CD4-positive, alpha-beta T cell (primary cell): ENCODE measurements at regions not wholly inside any gene's neighbourhood (a gene's known extent, or its start where the extent isn't known, plus 50 kb on each side); places are given as distances from the start of the nearest gene placed in this dataset.

Source experiments
- ATAC-seq: fragments of 200-7000 bp; cut with Tn5 transposase; one replicate; pipeline ENCODE4 v1.10.0; 2022; ENCODE audit warnings: mild to moderate bottlenecking; ENCODE audit not compliant: poor library complexity
- CTCF ChIA-PET: fragments of 350-600 bp; sonication (Branson Sonifier 250); formaldehyde crosslinking; loops from one replicate; lab custom pipeline; 2021; ENCODE audit warnings: antibody characterized with exemption, inconsistent platforms; lab: Charles Lee
- POLR2A ChIA-PET: fragments of 350-600 bp; sonication (Branson Sonifier 250); formaldehyde crosslinking; loops from one replicate; lab custom pipeline; 2021; ENCODE audit warnings: antibody characterized with exemption, inconsistent platforms; lab: Charles Lee
- DNase-seq, 14 experiments: peaks; one replicate each; pipeline ENCODE4 v3.0.0-alpha.2; 2013 to 2020; ENCODE audit warnings: mixed read lengths in 2 of 14
- H3K27ac ChIP-seq, 2 donors: one replicate each; pipeline versions ENCODE4 v1.5.1 to v1.7.0; 2013; ENCODE audit warnings: low read length in 2 of 2, low read depth in 1 of 2, mild to moderate bottlenecking in 1 of 2
- H3K27me3 ChIP-seq, 2 experiments: 1 replicate in 1 of 2; 2 replicates in 1 of 2; pipeline versions ENCODE4 v1.6.1 to v1.7.0; 2013; ENCODE audit warnings: low read length in 2 of 2, control low read depth in 1 of 2, mild to moderate bottlenecking in 1 of 2, moderate library complexity in 1 of 2; ENCODE audit not compliant: insufficient read depth in 2 of 2, control insufficient read depth in 1 of 2
- H3K36me3 ChIP-seq: one replicate; pipeline ENCODE4 v1.6.1; 2013; ENCODE audit warnings: low read length, control low read depth; ENCODE audit not compliant: insufficient read depth
- H3K4me1 ChIP-seq: one replicate; pipeline ENCODE4 v1.6.1; 2013; ENCODE audit warnings: low read length, control low read depth; ENCODE audit not compliant: insufficient read depth
- H3K4me3 ChIP-seq: one replicate; pipeline ENCODE4 v1.5.1; 2013; ENCODE audit warnings: mild to moderate bottlenecking, low read length, moderate library complexity
- H3K9me3 ChIP-seq, 2 experiments: 1 replicate in 1 of 2; 2 replicates in 1 of 2; pipeline versions ENCODE4 v1.6.1 to v1.7.0; 2013; ENCODE audit warnings: low read length in 2 of 2, mild to moderate bottlenecking in 2 of 2, control low read depth in 1 of 2, moderate library complexity in 1 of 2; ENCODE audit not compliant: control insufficient read depth in 1 of 2, insufficient read depth in 1 of 2
- H3K27ac Mint-ChIP-seq: one replicate; pipeline ENCODE4 v1.8.0; 2020; ENCODE audit warnings: mixed read lengths
- H3K27me3 Mint-ChIP-seq: one replicate; pipeline ENCODE4 v1.8.0; 2021; ENCODE audit warnings: mixed read lengths
- H3K36me3 Mint-ChIP-seq: one replicate; pipeline ENCODE4 v1.8.0; 2021; ENCODE audit warnings: low read depth, mixed read lengths
- H3K4me1 Mint-ChIP-seq: one replicate; pipeline ENCODE4 v1.8.0; 2021; ENCODE audit warnings: low read depth, mixed read lengths
- H3K4me3 Mint-ChIP-seq: one replicate; pipeline ENCODE4 v1.8.0; 2020; ENCODE audit warnings: mild to moderate bottlenecking, mixed read lengths
- H3K9me3 Mint-ChIP-seq: one replicate; pipeline ENCODE4 v1.8.0; 2020; ENCODE audit warnings: mixed read lengths
- intact Hi-C, 2 experiments: fragments of 100-400 bp; cut with DNase I in 1 of 2; cut with micrococcal nuclease in 1 of 2; formaldehyde crosslinking; loops; one replicate each; pipeline versions ENCODE4 v1.15.1 to v1.9.0; 2023 to 2025; cut with DNase I, micrococcal nuclease
- TF ChIP-seq, protein P1 (sequence below): fragments of 200-600 bp; IDR thresholded peaks from one replicate; pipeline ENCODE4 v1.8.0; 2022; ENCODE audit warnings: antibody characterized with exemption, mild to moderate bottlenecking

DNA sequence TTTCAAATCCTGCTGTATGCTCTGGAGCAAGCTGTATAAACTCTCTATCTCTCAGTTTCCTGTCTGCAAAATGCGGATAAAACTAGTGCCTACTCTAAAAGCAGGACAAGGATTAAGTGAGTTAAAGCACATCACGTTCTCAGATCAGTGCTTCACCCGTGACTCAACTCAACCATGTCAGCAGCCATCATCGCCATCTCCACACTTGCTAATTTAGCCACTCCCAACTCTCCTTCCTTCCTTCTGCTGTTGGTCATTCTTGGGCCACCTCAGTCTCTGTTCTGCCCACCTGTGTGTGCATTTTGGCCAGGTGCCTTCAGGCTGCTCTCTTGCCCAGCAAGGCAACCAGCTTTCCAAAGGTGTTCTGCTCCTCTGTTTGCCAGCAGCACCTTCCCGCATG, 260.0 kb upstream of the CDYL start:
- DNase-seq (no peak), ATAC-seq (no peak)
- Mint-ChIP-seq H3K27me3 (peaks cover 11% of the 10 kb centered on the region), H3K4me1 (no peaks in the 10 kb centered on the region), H3K27ac (no peak overlapping the region), H3K4me3 (no peak overlapping the region), H3K36me3 (no peaks in the 10 kb centered on the region), H3K9me3 (no peaks in the 10 kb centered on the region)
- Histone ChIP-seq H3K27me3 (no peaks in the 10 kb centered on the region), H3K4me3 (no peak overlapping the region), H3K36me3 (no peaks in the 10 kb centered on the region), H3K9me3 (peaks cover 0 to 8% of the 10 kb centered on the region in 2 experiments), H3K27ac (no peak overlapping the region), H3K4me1 (no peaks in the 10 kb centered on the region)
- CTCF ChIA-PET, result no interaction called here
- intact Hi-C loops, result no loop called here
- TF ChIP-seq, protein P1, sequence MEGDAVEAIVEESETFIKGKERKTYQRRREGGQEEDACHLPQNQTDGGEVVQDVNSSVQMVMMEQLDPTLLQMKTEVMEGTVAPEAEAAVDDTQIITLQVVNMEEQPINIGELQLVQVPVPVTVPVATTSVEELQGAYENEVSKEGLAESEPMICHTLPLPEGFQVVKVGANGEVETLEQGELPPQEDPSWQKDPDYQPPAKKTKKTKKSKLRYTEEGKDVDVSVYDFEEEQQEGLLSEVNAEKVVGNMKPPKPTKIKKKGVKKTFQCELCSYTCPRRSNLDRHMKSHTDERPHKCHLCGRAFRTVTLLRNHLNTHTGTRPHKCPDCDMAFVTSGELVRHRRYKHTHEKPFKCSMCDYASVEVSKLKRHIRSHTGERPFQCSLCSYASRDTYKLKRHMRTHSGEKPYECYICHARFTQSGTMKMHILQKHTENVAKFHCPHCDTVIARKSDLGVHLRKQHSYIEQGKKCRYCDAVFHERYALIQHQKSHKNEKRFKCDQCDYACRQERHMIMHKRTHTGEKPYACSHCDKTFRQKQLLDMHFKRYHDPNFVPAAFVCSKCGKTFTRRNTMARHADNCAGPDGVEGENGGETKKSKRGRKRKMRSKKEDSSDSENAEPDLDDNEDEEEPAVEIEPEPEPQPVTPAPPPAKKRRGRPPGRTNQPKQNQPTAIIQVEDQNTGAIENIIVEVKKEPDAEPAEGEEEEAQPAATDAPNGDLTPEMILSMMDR, result no peak
- POLR2A ChIA-PET, result no interaction called here

GRCh38 chr6:4513561-4513960, 262.6 kb upstream of the CDYL start:
- H3K27ac Mint-ChIP-seq, result no peak overlapping the region
- TF ChIP-seq, protein P1, result no peak
- ATAC-seq, result no peak
- intact Hi-C loops, result no loop called here
- peaks cover 0 to 19% of the 10 kb centered on the region in 2 experiments for H3K9me3 ChIP-seq
- POLR2A ChIA-PET, result no interaction called here
- H3K4me1 Mint-ChIP-seq, result no peaks in the 10 kb centered on the region
- H3K4me3 Mint-ChIP-seq, result no peak overlapping the region
- no peaks in the 10 kb centered on the region for H3K4me1 ChIP-seq
- DNase-seq, result no peak
- no peaks in the 10 kb centered on the region for H3K9me3 Mint-ChIP-seq
- H3K36me3 ChIP-seq, result no peaks in the 10 kb centered on the region
- H3K4me3 ChIP-seq, result no peak overlapping the region
- CTCF ChIA-PET, result no interaction called here
- H3K36me3 Mint-ChIP-seq, result no peaks in the 10 kb centered on the region
- H3K27ac ChIP-seq, result no peak overlapping the region
- peaks cover 20% of the 10 kb centered on the region for H3K27me3 Mint-ChIP-seq
- no peaks in the 10 kb centered on the region for H3K27me3 ChIP-seq

DNA sequence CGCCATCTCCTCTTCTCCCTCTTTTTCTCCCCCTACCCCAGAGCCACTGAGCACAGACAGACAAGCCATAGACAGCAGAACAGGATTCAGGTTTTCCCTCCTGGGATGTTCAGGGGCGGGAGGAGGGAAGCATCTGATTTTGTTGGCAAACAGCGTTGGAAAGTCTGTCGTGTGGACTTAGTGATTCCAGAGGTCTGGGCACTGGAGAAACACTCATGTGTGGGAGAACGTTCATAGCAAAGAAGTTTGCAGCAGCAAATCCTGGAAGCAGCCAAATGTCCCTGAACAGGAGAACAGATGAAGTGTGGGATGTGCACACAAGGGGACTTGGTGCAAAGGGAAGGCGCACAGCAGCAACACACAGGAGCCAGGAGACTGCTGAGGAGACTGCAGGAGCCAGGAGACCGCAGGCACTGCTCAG, 264.1 kb upstream of the CDYL start:
- TF ChIP-seq, protein P1, result no peak
- no peak for DNase-seq
- intact Hi-C loops, result no loop called here
- H3K4me1 ChIP-seq, result no peaks in the 10 kb centered on the region
- no peak overlapping the region for H3K4me3 ChIP-seq
- H3K27me3 ChIP-seq, result no peaks in the 10 kb centered on the region
- Mint-ChIP-seq H3K4me3 (no peak overlapping the region), H3K27ac (no peak overlapping the region), H3K9me3 (no peaks in the 10 kb centered on the region), H3K27me3 (peaks cover 26% of the 10 kb centered on the region), H3K36me3 (no peaks in the 10 kb centered on the region), H3K4me1 (no peaks in the 10 kb centered on the region)
- H3K9me3 ChIP-seq, result peaks cover 0 to 19% of the 10 kb centered on the region in 2 experiments
- no peak overlapping the region for H3K27ac ChIP-seq
- no peaks in the 10 kb centered on the region for H3K36me3 ChIP-seq
- CTCF ChIA-PET, result no interaction called here
- POLR2A ChIA-PET, result no interaction called here
- no peak for ATAC-seq
